GM18951 (cell line): ENCODE measurements at regions not wholly inside any gene's neighbourhood (a gene's known extent, or its start where the extent isn't known, plus 50 kb on each side); places are given as distances from the start of the nearest gene placed in this dataset.

ENCODE experiments used
- POLR2A ChIP-seq: IDR thresholded peaks from 4 replicates; pipeline ENCODE4 v1.6.1; 2011; ENCODE audit warnings: mild to moderate bottlenecking; ENCODE audit not compliant: insufficient read length, insufficient read depth; ENCODE audit errors: extremely low read depth
- in situ Hi-C: fragments of 300-500 bp; cut with MboI; formaldehyde crosslinking; loops from one replicate; pipeline ENCODE4 v1.12.0; 2022; ENCODE audit warnings: low sequenced_read_pairs, mixed read lengths, inconsistent platforms; ENCODE audit not compliant: unreplicated experiment

DNA sequence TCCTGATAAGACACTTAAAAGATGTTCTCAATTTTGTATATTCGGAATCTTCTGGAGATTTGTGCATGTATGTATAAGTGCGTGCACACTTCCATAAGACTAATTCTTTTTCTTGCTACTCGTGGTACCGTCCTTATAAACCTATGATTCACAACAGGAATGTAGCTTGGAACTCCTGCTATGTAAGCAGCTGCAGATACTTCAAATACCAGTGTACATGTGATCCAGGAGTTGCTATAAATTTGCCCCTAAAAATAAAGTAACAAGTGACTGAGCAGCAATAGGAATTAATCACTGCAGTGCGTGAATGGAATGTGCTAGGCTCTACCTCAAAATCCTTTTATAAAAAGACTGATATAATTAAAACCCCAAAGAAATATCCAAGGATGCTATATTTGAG, 214.9 kb downstream of the KLF5 start:
- in situ Hi-C loops: no loop called here
- TF ChIP-seq POLR2A: no peak

- in situ Hi-C loops: no loop called here
- no peak for TF ChIP-seq POLR2A
Measured at GRCh38 chr13:73273276-73273675, 214.5 kb downstream of the KLF5 start.

DNA sequence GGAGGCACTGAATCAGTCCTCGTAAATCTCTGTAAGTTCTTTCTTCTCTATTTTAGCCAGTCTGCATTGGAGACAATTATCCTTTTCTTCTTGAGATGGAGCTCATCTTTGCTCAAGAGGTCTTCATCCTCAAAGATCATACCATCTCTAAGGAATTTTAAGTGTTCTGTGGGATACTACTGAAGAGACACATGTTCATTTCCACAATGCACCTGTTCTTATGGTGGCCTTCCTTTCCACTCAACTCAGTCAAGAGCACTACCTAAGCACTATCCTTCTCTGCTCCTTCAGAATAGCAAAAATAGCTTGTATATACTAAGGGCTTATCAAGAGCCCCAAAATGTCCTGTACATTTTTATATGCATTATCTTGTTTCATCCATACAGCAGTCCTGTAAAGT, 214.0 kb downstream of the KLF5 start:
- no peak for TF ChIP-seq POLR2A
- in situ Hi-C loops: no loop called here

DNA sequence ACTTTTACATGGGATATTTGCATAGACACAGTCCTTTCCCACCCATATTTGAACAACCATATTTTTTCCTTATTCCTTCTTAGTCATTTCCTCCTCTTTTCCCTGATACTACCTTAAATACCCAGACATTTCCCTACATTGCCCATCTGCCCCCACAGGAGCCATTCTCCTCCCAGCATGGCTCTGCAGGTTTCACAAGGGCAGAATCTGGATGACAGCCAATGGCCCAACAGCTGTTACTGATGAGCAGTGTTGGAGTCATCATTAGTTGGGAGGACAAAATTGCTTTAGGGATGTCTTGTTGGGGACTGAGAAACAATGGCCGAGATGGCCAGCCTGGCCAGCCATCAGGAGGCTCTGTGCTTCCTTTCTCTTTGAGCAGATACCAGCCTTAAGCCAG, 209.5 kb downstream of the KLF5 start:
- TF ChIP-seq POLR2A: no peak
- in situ Hi-C loops: no loop called here

GRCh38 chr13:73266640-73267180, 207.9 kb downstream of the KLF5 start:
- no peak for TF ChIP-seq POLR2A
- in situ Hi-C loops: no loop called here

DNA sequence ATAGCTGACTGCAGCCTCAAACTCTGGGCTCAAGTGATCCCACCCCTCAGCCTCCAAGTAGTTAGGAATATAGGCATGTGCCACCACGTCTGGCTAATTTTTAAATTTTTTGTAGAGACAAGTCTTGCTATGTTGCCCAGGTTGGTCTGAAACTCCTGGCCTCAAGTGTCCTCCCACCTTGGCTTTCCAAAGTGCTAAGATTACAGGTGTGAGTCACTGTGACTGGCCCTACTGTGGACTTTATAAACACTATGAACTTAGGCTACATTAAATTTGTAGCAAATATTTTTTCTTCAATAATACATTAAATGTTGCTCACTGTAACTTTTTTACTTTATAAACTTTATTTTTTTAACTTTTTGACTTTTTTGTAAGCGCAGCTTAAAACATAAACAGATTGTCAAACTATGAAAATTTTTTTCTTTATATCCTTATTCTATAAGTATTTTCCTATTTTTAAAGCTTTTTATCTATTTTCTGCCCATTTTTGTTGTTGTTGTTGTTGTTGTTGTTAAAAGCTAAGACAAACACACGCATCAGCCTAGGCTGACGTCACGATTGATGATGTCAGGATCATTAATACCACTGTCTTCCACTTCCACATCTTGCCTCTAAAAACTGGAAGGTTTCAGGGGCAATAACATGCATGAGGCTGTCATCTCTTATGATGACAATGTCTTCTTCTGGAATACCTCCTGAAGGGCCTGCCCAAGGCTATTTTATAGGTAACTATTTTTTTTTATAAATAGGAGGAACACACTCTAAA, 204.2 kb downstream of the KLF5 start:
- in situ Hi-C loops: no loop called here
- TF ChIP-seq POLR2A: no peak

DNA sequence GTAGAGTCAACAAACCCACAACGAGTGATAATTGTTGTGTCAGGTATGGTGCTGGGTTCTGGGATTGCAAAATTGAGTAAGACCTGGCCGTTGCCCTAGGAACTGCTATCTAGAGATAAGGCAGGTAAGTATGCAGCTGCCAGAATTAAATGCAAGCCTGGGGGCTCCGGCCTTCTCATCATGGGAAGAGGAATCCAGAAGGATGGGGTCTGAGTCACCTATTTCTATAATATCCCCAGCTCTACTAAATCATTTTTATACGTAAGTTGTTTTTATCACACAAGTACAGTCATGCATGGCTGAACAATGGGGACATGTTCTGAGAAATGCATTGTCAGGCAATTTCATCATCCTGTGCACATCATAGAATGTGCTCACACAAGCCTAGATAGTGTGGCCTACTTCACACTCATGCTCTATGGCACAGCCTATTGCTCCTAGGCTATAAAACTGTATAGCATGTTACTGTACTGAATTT, 203.0 kb downstream of the KLF5 start:
- in situ Hi-C loops: no loop called here
- TF ChIP-seq POLR2A: no peak

- TF ChIP-seq POLR2A: no peak
- in situ Hi-C loops: no loop called here
Measured at GRCh38 chr13:73259061-73260017, 200.5 kb downstream of the KLF5 start.

GRCh38 chr13:73258406-73258805, 199.6 kb downstream of the KLF5 start:
- no peak for TF ChIP-seq POLR2A
- in situ Hi-C loops: no loop called here

DNA sequence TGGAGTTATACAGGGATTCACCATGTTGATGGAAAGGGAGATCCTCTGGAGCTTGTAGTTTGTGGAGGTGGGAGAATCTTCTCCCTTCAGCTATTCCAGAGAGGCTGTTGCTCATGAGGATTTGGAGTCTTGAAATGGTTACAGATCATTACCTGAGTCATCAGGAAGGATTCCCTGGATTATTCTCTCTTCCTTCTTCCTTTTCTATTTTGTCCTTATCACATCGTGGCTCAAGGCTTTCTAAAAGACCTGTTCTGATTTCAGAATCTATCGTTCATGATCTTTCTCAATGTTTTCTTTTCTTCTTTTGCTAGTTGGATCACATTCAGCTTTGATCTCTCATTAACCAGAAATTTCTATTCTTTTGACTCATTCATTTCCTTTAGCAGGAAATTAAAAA, 196.0 kb downstream of the KLF5 start:
- in situ Hi-C loops: no loop called here
- no peak for TF ChIP-seq POLR2A

DNA sequence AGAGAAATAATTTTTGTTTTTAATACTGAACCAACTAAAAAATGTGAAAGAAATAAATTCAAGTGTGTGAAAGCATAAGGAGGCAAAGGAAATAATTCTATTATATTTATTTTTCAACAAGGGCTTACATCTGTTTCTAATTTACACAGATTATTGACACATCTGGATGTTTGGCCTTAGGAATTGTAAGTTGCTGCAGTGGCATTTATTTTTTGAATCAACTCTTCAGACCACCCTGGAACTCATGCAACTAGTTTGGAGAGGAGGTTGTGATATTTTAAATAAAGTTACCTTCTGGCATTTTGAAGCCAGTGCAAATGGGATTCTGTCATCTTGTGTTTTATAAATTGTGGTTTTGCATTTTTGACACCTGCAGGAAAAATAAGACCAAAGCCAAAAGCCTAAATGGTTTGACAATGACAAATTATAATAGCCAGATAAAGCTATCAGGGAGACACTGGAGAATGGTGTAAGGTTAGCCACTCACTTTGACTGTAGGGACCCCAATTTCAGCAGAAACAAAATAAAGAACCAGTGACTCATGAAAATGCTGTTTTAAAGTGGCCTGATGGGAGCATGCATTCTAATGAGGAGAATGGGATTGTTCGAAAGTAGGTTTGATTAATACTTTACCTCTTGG, 192.9 kb downstream of the KLF5 start:
- in situ Hi-C loops: no loop called here
- no peak for TF ChIP-seq POLR2A

GRCh38 chr13:73250061-73250460, 191.3 kb downstream of the KLF5 start:
- in situ Hi-C loops: no loop called here
- TF ChIP-seq POLR2A: no peak
